GM19395 (cell line): ENCODE measurements at regions not wholly inside any gene's neighbourhood (a gene's known extent, or its start where the extent isn't known, plus 50 kb on each side); places are given as distances from the start of the nearest gene placed in this dataset.

ENCODE experiments used
- ATAC-seq: cut with Tn5 transposase; IDR thresholded peaks from one replicate; pipeline ENCODE4 v1.9.1; 2021; ENCODE audit warnings: mild to moderate bottlenecking, moderate library complexity; ENCODE audit not compliant: unreplicated experiment

DNA sequence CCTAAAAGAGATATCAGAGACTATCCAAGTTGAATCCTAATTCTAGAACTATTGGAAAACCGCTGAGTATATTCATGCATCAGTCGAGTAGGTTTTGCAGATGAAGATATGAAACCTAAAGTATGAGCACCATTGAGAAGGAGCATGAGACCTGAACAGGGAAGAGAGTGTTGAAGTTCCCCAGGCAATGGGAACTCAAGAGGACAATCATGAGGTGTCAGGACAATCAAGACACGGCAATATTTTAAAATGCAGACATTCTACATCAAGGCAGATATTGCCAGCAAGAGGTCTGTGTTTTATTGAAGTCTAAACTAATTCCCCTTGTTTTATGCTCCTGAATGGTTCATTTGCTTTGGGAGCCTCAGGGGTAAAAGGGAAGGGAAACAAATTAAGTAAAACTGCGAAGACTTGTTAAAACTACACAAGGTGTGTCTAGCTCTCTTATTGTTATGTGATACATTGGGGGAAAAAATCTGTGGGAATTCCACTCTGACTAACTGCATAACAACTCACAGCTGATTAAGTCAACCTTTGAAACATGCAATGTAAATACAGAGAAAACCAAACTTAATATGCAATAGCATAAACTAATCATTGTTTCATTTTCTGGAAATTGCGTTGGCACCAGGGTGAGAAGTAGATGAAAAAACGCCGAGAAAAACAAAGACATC is 347.9 kb upstream of the ADGRL2 start:
- ATAC-seq, result no peak

DNA sequence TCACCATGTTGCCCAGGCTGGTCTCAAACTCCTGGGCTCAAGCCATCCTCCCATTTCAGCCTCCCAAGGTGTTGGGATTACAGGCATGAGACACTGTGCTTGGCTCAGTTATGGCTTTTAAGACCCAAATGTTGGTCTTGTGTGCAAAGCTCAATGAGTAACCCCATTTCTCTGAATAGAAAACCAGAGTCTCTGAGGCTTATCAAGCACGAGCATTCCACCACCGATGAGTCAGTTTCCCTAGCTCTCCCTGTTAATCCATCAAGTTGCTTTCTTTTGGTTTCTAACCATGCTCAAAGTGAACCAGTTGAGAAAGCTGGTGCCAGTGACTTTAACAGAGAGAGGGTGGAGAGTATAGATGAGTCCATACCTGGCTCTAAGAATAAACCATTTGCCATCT is 350.9 kb upstream of the ADGRL2 start:
- ATAC-seq, result no peak

DNA sequence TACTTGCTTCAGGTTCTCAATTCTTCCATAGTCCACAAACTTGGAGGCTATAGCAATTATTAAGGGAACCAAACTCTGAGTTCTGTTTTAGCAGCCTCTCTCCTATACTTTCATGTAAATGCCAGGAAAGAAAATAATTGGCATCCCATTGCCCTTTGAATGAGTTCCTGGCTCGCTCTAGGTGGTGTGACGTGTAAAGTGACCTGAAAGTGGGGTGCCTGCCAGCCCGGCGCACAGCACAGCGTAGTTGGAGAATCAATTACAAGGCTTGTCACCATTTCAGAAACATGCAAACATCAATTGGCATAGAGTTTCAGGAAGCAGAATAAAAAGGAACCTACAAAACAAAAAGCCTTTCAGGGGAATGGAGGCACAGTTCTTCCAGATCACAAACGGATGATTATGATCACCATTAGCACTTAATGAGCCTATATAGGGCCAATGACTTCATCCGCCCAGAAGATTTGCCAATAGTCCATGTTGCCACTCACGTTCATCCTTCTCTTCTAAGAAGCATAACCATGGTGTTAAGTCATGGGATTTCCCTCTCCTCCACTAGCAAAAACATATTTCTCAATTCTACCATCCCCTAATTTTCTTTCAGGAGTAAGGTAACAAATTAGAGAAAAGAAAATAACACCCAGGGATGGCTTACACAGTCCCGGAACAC is 354.6 kb upstream of the ADGRL2 start:
- ATAC-seq, result no peak

DNA sequence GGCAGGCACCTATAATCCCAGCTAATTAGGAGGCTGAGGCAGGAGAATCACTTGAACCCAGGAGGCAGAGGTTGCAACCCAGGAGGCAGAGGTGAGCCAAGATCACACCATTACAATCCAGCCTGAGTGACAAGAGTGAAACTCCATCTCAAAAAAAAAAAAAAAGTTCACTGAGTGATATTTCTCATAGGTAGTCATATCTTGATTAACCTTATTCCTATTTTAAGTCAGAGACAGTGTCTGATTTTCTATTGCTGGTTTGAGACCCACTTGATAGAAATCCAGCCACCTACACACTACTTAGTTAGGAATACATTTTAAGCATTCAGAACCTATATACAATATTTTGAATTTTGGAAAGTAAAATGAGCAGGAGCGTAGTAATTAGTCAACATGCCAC is 357.4 kb upstream of the ADGRL2 start:
- no peak for ATAC-seq

DNA sequence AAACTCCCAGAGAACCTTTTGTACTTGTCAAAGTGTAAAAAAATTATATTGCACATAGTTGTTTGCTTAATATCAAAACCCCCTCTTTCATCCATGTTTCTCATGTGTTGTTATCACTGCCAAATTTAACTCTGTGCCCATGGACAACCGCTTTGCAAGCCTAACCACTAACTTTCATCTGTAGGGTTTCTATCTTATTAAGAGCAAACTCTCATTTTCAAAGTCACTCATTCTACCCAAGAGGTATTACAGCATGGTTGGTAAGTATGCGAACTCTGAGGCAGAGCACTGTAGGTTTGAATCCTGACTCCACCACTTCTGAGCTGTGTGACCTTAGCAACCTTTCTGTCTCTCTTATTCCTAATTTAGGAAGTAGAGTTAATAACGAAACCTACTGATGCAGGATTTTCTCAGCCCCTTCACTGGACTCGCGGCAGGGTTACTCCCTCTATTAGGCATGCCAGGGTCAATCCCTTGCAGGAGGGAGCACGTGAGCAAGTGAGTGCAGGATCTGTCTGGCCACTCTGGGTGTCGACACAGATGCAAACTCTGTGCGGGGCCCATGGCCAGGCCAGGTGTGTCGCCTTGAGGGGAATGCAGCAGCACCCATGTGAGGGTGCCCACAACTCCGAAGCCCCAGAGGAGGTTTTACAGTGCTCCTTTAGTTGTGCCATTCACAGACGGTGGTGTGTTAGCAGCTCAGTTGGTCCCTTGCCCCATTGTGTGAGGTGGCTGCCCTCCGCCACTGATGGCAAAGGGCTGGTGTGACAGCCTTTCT is 361.5 kb upstream of the ADGRL2 start:
- peak; percentile 57 for ATAC-seq

DNA sequence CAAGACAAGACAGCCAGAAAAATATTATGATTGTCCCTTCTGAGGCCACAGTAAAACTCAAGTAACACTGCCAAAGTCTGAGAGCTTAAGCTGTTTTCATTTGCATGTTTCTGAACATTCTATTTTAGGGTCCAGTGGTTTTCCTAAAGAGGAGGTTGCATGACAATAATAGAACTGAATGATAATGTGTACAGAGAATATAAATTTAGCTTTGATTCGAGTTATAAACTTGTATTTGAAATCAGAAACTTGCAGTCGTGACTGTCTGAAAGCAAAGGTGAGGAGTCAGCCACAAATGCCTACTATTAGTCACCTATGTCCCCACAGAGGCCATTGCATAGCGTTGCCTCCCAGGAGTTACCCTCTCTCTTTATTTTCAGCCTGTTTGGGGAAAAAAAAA is 363.1 kb upstream of the ADGRL2 start:
- ATAC-seq, result peak; percentile 82

DNA sequence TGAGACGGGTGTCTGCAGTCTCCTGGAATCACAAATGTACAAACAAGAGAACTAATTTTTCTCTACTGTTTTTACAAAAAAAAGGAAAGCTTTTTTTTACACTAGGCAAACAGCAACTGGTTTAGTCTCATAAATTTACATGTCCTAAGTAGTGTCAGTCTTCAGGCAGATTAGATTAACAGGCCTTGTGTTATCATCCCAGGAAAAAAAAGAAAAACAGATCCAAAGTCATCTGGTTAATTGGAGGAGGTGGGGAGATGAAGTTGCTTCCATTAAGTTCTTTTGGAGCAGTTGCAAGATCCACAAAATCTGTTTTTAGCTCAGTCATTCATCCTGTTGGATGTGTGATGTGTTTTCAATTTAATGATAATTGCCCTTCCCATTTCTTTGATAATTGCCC is 363.5 kb upstream of the ADGRL2 start:
- no peak for ATAC-seq

DNA sequence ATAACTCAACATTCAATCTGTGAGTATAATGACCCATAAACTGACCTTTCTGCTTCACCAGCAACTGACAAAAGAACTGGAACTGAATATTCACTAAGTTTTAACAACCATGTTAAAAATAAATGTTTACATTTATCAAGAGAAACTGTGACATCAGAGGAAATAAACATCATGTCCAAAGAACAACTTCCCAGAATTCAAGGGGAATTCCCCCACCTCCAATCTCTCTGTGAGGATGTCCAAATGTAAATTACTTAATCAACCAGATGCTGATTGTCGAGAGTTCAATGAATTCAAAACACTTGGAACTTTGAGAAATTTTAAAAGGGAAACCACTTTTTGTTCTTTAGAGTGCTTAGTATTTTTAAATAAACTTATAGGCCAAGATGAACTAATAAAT is 365.6 kb upstream of the ADGRL2 start:
- no peak for ATAC-seq

DNA sequence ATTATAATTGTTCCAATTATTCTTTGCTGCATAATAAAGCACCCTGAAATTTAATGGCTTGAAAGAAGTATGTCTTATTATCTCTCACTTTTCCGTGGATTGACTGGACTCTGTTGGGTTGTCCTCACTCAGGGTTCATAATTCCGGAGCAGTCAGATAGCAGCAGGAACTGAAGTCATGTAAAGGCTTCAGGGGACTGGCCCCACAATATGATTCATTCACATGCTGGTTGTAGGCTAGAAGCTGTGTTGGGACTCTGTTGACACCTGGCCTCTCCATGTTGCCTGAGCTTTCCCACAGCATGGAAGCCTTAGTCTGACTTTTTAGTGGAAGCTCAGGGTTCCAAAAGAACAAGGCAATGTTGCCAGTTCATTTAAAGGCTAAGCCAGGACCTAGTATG is 367.1 kb upstream of the ADGRL2 start:
- ATAC-seq, result no peak

DNA sequence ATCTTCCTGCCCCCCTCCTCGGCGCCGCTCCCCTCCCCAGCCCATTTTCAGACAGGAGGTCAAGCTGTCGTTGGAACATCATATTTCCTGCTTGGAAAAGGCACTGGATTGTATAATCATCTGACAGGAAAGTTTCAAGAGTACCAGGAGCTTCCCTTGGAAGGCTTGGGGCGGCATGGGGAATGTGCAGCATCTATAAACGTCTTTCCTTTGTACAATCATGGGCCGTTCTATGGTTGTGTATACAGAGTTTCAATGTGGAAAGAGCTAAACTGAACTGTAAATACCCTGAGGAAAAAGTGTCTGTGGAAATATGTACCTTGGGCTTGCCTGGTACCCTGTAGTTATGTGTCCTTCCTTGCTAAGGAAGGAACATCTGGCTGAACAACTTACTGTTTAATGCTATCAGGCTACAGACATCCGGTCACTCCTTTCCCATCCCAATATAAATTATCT is 368.1 kb upstream of the ADGRL2 start:
- no peak for ATAC-seq

DNA sequence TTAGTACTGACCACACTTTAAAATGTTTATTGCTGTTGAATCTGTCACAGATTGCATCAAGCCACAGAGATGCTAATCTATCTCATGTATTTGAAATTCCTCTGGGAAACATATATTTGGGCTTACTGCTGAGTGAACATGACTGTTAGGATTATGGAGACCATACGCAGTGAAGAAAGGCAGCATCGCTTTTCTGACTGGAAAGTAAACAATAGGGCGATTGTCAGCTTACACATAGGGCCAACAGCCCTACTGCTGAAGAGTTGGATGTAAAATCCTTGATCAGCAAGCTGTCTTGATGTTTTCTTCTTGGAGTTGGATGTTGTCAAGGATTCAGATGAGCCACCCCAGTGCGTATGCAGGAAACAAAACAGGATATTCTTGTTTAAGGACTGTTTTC is 368.7 kb upstream of the ADGRL2 start:
- ATAC-seq, result no peak

DNA sequence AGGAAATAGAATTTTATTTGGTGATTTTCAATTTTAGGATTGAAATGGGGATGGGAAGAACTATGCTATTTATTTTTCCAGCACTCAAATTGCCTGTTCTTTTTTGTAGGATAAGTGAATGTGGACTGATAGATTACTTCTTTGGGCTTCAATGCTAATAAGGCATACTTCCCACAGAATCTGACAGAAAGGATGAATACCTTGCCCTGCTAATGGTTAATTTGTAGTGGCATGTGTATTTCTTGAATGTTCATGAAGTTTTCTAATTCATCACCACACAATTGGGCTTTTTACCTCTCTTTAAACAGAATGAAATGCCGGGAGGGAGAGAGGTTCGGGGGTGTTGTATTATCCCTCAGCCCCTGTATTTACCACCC is 369.1 kb upstream of the ADGRL2 start:
- no peak for ATAC-seq

DNA sequence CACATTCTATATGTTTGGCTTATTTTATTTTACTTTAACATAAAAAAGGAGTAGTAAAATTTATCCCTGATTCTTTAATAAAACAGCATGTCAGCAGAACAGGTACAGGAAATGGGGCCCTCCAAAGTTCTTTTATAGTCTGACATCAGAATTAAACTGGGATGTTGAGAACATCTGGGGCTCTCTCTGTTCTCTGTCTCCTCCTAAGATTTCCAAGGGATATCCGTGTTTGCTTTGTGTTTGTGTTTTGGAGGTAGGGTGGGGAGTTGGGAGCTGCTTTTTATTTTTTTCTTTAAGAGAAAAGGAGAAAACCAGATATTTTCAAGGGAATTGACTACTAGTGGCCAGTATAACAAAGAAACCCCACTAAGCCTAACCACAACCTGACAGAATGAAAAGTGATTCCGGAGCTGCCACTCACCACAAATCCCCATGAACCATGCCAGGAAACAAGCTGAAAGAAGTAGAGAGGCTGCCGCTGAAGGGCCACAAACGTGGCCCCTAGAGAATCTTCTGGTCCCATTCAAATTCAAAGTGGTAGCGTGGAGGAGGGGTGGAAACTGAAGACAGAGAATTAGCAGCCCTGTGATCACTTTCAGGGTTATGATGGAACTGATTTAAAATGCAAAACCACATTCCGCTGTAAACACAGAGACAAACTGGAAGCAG is 369.6 kb upstream of the ADGRL2 start:
- ATAC-seq, result peak; percentile 63

DNA sequence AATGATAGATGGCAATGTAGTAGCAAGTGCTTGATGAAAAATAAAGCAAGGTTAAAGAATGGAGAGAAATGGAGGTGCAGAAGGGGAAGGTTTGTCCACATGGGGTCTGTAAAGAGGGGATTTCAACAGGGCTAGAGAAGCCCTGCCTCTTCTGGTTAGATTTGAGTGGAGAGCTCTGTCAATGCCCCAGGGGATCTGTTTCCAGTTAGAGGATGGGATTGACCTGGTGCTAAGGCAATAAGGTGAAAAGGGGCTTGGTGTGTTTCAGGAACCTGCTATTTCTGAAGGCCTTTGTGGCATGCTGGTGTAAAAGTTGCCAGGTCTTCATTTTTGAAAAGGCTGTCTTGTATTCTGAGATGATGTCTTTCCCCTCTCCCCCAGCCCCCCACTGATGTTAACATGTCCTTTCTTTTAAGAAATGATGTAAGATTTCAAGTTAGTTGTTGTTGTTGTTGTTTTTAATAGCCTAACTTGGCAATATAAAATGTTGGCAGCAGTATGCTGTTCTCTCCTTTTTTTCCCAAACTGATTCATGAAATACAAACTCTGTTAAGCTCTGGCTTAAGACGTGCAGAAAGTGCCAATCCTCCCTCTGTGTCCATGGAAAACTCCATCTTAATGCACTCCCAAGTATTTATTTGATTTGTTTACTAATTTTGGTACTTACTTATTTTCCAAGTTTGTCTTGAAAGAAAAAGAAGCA is 370.3 kb upstream of the ADGRL2 start:
- no peak for ATAC-seq

DNA sequence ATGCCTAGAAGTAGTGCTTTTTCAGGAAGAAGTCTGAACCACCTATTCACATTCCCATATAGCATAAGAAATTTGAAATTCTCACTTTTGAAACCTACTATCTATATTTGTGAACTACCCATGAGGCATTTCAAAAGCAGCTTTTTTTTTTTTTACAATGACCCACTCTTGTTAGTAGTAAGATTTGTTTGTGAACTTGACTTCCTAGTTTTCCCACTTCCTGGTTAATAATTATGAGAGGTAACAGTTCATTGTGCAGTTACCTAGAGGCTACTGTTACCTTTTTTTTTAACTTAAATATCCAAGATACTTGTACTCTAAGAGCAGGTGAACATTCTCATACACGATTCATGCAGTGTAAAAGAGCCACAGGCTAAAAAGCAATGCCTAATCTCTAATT is 371.7 kb upstream of the ADGRL2 start:
- peak; percentile 50 for ATAC-seq

DNA sequence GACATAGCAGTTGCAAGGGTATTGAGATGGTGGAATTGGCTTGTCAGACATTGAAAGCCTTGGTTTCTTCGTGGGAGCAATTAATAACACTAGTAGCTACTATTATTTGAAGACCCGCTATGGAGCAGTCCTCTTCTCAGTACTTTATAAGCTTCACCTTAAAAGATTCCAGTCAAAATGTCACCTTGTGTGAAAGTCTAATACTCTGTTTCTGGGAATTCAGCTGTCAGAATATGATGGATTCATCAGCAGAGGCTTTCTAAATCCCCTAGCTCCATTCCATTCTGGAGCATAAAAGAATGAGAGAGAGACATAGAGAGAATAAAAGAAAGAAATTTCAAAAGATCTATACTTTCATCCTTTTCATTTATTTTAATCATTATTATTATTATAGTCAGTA is 375.9 kb upstream of the ADGRL2 start:
- ATAC-seq, result no peak

DNA sequence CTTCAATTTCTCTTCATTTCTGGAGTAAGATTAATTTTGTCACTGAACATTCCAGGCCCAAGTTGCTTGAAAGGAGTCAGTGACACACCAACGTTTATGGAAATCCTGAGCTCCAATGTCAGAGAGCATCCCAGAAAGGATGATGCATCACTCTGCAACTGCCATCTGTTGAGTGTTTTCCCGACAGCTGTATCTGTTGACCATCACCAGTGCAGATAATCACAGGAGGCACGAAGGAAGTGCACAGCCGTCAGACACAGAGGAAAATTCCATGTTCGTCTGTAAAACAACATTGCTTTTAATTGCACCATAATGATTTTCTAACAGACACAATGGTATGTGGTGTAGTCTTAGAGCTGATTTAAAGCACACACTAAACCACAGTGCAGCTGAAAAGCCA is 376.7 kb upstream of the ADGRL2 start:
- ATAC-seq, result no peak

DNA sequence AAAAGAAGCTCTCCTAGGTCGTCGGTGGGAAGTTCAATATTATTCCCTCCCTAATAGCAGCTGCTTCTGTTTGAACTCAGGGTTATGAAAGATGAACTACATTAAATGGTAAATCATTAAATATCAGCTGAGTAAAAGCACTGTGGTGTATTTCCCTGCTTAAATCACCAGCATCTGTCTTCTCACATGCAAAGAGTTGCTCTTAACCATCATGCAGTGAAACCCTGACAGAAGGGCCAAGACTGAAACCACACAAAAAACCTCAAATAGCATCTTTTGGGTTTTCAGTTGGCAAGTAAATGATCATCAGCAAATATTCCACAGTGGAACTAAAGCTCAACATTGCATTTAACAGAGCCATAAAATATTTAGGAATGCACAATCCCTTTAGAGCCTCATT is 380.0 kb upstream of the ADGRL2 start:
- ATAC-seq, result peak; percentile 97

DNA sequence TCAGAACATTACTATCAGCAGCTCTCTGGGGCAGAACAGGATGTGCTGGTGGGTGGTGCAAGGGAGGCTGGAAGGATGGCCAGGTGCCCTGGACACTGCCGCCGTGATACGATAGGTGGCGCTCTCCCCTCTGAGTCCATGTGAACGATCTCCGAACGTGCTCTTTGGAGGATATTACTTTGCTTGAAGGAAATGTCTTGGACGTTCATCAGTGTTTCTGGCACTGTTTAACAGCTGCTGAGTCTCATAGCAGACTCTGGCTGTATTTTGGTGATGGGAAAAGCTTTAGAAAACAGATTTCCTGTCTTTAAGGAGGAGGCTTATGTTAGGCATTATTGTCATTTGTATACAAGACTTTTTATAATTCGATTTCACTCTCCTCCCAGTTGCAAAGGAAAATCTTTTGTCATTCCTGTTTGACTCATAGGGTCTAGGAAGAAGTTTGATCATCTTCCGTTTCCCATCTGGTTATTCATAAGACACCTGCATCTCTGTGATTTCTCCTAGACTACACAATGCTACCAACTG is 386.2 kb upstream of the ADGRL2 start:
- peak; percentile 96 for ATAC-seq

DNA sequence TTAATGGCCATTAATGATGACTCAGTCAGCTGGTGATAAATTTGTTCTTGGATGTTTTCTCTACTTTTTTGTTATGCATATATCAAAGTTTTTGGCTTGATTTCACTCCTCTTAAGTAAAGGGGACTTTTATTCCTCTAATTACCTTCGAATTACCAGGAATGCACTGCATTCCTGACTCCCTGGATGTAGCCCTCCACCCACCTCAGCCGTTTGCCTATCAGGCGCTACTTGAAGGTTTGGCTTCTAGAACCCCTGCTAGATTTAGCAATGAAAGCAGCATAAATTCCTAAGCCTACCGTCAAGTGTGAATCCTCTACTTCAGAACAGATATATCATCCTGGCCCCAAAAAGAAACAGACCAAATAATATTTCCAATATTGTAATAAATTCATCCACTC is 387.8 kb upstream of the ADGRL2 start:
- ATAC-seq, result no peak

DNA sequence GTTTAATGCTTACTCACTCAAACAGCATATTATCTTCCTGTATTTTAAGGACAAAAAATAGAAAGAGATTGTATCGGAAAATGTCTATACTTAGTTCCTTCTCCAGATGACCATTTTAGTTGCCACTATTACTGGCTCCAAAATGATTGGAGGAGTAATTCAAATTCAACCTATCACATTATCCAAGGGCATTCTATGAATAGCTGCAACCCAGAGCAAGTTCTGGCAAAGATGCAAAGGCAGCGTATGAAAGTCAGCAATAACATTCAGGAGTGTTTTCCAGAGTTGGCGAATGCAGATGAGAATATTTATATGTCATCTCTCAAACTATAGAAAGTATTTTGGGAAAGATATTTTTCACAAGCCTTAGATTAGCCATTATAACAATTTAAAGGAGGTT is 389.8 kb upstream of the ADGRL2 start:
- no peak for ATAC-seq
